ENCODE measurements at regions not wholly inside any gene's neighbourhood (a gene's known extent, or its start where the extent isn't known, plus 50 kb on each side); places are given as distances from the start of the nearest gene placed in this dataset.

GRCh38 chr11:81916451-81916850 lies 817.2 kb downstream of the FAM181B start:
- Histone ChIP-seq H2AK9ac (replicated peaks; ENCODE audit: low read depth, low read length, poor library complexity) (no peak overlapping the region), H3K56ac (ENCODE audit: extremely low read depth, insufficient read depth, low read length) (no peak overlapping the region), H2BK15ac (ENCODE audit: low read depth, low read length) (no peak overlapping the region), H4K20me1 (ENCODE audit: insufficient read depth, low read length) (no peaks in the 10 kb centered on the region), H2BK5ac (ENCODE audit: low read depth, low read length, poor library complexity, severe bottlenecking) (no peak overlapping the region), H3K36me3 (ENCODE audit: control insufficient read depth, insufficient read depth, low read length) (no peaks in the 10 kb centered on the region), H2BK20ac (ENCODE audit: low read depth, low read length) (no peak overlapping the region), H3K14ac (replicated peaks; ENCODE audit: low read depth, low read length) (no peak overlapping the region), H2BK120ac (ENCODE audit: low read depth, low read length) (no peak overlapping the region), H3K27me3 (ENCODE audit: control insufficient read depth, insufficient read depth, low read length) (no peaks in the 10 kb centered on the region), H3K23ac (ENCODE audit: low read depth, low read length) (no peak overlapping the region), H3K4me3 (ENCODE audit: insufficient read depth, low read depth, low read length) (no peak overlapping the region), H3K9ac (ENCODE audit: low read depth, low read length) (no peak overlapping the region), H4K5ac (ENCODE audit: low read depth, low read length) (no peak overlapping the region), H3K4me1 (ENCODE audit: control insufficient read depth, insufficient read depth, low read length) (no peaks in the 10 kb centered on the region), H3K79me1 (ENCODE audit: low read depth in 1 of 2, low read length in 2 of 2) (no peaks in the 10 kb centered on the region), H4K91ac (ENCODE audit: insufficient read depth, low read depth, low read length) (no peak overlapping the region), H2AK5ac (ENCODE audit: low read depth, low read length) (no peak overlapping the region), H3K4ac (ENCODE audit: low read depth, low read length) (no peak overlapping the region), H3K27ac (ENCODE audit: insufficient read depth, low read length) (no peak overlapping the region), H3K4me2 (ENCODE audit: low read depth, low read length) (no peak overlapping the region), H3K9me3 (ENCODE audit: control insufficient read depth, insufficient read depth, low read length) (no peaks in the 10 kb centered on the region), H3K9me1 (ENCODE audit: insufficient read depth, low read length) (no peaks in the 10 kb centered on the region), H2AFZ (replicated peaks; ENCODE audit: low read length, poor library complexity) (no peak overlapping the region), H3K18ac (ENCODE audit: low read depth, low read length) (no peak overlapping the region), H4K8ac (ENCODE audit: low read depth in 2 of 2, low read length in 2 of 2) (no peak overlapping the region)
- no CpG with 5 or more reads among the region's 1 CpG for WGBS, 2 experiments (ENCODE audit: extremely low coverage in 2 of 2, insufficient read length in 1 of 2)
- dilution Hi-C loops (cut with HindIII; ENCODE audit: low sequenced_read_pairs, unreplicated experiment) (no loop called here), in situ Hi-C loops (cut with MboI; ENCODE audit: low sequenced_read_pairs) (no loop called here), intact Hi-C loops (cut with micrococcal nuclease) (no loop called here)
- ChIA-PET CTCF (interaction anchor here (0.7 kb wide), 1 partner anchor 34 kb away, joined by 3 read pairs; no protein-coding TSS in a partner anchor), POLR2A (ENCODE audit: unreplicated experiment) (no interaction called here)
- DNase-seq (no peak), ATAC-seq (ENCODE audit: low read depth) (no peak)
- TF ChIP-seq RFX5 (IDR thresholded peaks at IDR 0.05; ENCODE audit: low read depth, low read length) (no peak), CHD1 (IDR thresholded peaks at IDR 0.05; ENCODE audit: low read depth, low read length) (no peak), ELK1 (IDR thresholded peaks at IDR 0.05; ENCODE audit: borderline replicate concordance, low read depth, low read length) (no peak), MAFK (IDR thresholded peaks at IDR 0.05; ENCODE audit: low read depth, low read length) (no peak), MAZ (IDR thresholded peaks at IDR 0.05; ENCODE audit: borderline replicate concordance, low read depth, low read length) (no peak)
- BruUV-seq (replicated peaks): no TSS peak
